ENCODE measurements at regions not wholly inside any gene's neighbourhood (a gene's known extent, or its start where the extent isn't known, plus 50 kb on each side); places are given as distances from the start of the nearest gene placed in this dataset.
A peak's percentile ranks its signal among the peaks of the same experiment; 100 is the strongest.

- TF ChIP-seq CTCF (IDR thresholded peaks at IDR 0.05; ENCODE audit: low read length, missing control alignments) = no peak
- no peak overlapping the region for H3K4me3 ChIP-seq (replicated peaks; ENCODE audit: low read depth, low read length)
- no peak for DNase-seq (ENCODE audit: low read depth)
These were observed 567.0 kb downstream of the BNC2 start for GRCh38 chr9:16303506-16303905.

GRCh38 chr9:16304301-16304700, 566.2 kb downstream of the BNC2 start:
- TF ChIP-seq CTCF (IDR thresholded peaks at IDR 0.05; ENCODE audit: low read length, missing control alignments) = no peak
- DNase-seq (ENCODE audit: low read depth) = no peak
- no peak overlapping the region for H3K4me3 ChIP-seq (replicated peaks; ENCODE audit: low read depth, low read length)

- TF ChIP-seq CTCF (IDR thresholded peaks at IDR 0.05; ENCODE audit: low read length, missing control alignments) = no peak
- no peak for DNase-seq (ENCODE audit: low read depth)
- no peak overlapping the region for H3K4me3 ChIP-seq (replicated peaks; ENCODE audit: low read depth, low read length)
These were observed 563.9 kb downstream of the BNC2 start for GRCh38 chr9:16306586-16306985.

DNA sequence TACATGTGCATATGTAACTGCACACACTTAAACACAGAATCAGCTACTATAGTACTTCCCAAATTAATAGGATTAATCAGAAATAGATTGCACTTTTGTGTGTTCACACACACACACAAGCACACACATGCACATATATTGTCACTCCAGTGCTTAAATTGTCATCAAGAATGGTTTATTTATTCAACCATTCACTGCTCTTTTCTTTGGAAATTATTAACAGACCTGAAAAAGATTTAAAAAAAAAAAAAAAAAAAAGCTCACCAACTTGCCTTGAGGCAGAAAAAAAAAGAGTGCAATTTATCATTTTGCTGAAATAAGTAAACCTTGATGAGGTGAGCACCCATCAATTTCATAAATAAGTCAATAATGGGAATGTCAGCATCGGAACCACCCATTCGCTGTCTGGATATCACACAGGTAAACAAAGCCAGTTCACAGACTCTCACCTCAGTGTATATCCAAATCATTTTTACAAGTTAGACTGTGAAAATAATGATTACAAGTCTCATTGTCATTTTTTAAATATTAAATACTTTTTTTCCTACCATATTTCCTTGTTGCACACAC, 562.8 kb downstream of the BNC2 start:
- DNase-seq (ENCODE audit: low read depth) = no peak
- no peak for TF ChIP-seq CTCF (IDR thresholded peaks at IDR 0.05; ENCODE audit: low read length, missing control alignments)
- H3K4me3 ChIP-seq (replicated peaks; ENCODE audit: low read depth, low read length) = no peak overlapping the region

GRCh38 chr9:16308645-16309044, 561.8 kb downstream of the BNC2 start:
- DNase-seq (ENCODE audit: low read depth) = no peak
- no peak overlapping the region for H3K4me3 ChIP-seq (replicated peaks; ENCODE audit: low read depth, low read length)
- TF ChIP-seq CTCF (IDR thresholded peaks at IDR 0.05; ENCODE audit: low read length, missing control alignments) = no peak

GRCh38 chr9:16309082-16309468, 561.4 kb downstream of the BNC2 start:
- no peak overlapping the region for H3K4me3 ChIP-seq (replicated peaks; ENCODE audit: low read depth, low read length)
- no peak for DNase-seq (ENCODE audit: low read depth)
- TF ChIP-seq CTCF (IDR thresholded peaks at IDR 0.05; ENCODE audit: low read length, missing control alignments) = no peak

DNA sequence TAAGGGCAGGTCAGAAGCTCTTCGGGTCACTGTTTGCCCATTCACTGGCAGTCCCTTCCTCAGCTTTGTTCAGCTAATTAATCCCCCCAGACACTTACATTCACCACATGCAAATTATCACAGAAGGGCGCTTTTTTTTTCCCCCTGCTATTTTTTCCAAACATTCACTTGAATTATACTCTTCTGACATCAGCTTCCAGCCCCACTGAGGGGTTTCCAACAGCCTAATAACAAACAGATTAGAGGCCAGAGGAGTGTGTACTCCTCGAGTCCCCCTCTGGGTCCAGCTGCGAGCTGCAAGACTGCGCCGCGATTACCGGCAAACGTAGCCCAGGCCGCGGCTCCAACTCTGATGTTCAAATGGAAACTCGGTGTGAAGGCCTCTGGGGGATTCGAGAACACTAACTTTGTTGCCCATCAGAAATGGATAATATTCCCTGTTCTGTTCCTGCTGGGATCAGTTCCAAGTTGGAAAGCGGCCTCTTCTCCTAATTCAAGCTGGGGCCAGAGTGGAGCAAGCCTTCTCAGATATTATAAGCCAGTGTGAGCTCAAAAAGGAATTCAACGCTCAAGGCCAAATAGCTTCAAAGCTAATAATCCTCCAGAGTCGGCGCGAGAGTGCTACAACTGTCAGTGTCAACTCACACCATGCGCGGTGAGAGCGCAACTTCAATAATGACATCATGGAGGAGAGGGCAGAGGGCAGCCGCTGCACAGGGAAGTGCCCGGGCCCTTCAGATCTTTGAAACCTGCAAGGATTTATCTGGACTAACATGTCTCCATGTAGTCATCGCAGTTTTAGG, 560.8 kb downstream of the BNC2 start:
- DNase-seq (ENCODE audit: low read depth) = peak; percentile 37
- H3K4me3 ChIP-seq (replicated peaks; ENCODE audit: low read depth, low read length) = no peak overlapping the region
- TF ChIP-seq CTCF (IDR thresholded peaks at IDR 0.05; ENCODE audit: low read length, missing control alignments) = no peak

All from fibroblast of pulmonary artery (primary cell).